ENCODE measurements at regions not wholly inside any gene's neighbourhood (a gene's known extent, or its start where the extent isn't known, plus 50 kb on each side); places are given as distances from the start of the nearest gene placed in this dataset.
A peak's percentile ranks its signal among the peaks of the same experiment; 100 is the strongest.

GRCh38 chr16:54706406-54706805 is 224.3 kb upstream of the IRX5 start:
- TF ChIP-seq, protein P1, sequence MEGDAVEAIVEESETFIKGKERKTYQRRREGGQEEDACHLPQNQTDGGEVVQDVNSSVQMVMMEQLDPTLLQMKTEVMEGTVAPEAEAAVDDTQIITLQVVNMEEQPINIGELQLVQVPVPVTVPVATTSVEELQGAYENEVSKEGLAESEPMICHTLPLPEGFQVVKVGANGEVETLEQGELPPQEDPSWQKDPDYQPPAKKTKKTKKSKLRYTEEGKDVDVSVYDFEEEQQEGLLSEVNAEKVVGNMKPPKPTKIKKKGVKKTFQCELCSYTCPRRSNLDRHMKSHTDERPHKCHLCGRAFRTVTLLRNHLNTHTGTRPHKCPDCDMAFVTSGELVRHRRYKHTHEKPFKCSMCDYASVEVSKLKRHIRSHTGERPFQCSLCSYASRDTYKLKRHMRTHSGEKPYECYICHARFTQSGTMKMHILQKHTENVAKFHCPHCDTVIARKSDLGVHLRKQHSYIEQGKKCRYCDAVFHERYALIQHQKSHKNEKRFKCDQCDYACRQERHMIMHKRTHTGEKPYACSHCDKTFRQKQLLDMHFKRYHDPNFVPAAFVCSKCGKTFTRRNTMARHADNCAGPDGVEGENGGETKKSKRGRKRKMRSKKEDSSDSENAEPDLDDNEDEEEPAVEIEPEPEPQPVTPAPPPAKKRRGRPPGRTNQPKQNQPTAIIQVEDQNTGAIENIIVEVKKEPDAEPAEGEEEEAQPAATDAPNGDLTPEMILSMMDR (IDR thresholded peaks at IDR 0.05; ENCODE audit: borderline replicate concordance, extremely low read depth, insufficient read depth): no peak
- FAIRE-seq: no peak
- H3K36me3 ChIP-seq (ENCODE audit: control insufficient read depth in 2 of 3, insufficient read depth in 3 of 3, low read length in 3 of 3): no peaks in the 10 kb centered on the region
- no peaks in the 10 kb centered on the region for H3K4me1 ChIP-seq (ENCODE audit: control insufficient read depth in 2 of 3, insufficient read depth in 2 of 3, low read depth in 1 of 3, low read length in 3 of 3)
- no peak overlapping the region for H3K4me3 ChIP-seq (ENCODE audit: low read length in 3 of 3)
- no peaks in the 10 kb centered on the region for H3K27me3 ChIP-seq (ENCODE audit: control insufficient read depth, insufficient read depth, low read length)
- H3K9ac ChIP-seq (ENCODE audit: low read length in 3 of 3): no peak overlapping the region
- DNase-seq: no peak
- no peaks in the 10 kb centered on the region for H3K9me3 ChIP-seq (ENCODE audit: control insufficient read depth in 2 of 3, insufficient read depth in 1 of 3, low read length in 3 of 3)
- no peak overlapping the region for H3K27ac ChIP-seq (ENCODE audit: low read depth in 2 of 2, low read length in 2 of 2)
- intact Hi-C loops (cut with DNase I): no loop called here

DNA sequence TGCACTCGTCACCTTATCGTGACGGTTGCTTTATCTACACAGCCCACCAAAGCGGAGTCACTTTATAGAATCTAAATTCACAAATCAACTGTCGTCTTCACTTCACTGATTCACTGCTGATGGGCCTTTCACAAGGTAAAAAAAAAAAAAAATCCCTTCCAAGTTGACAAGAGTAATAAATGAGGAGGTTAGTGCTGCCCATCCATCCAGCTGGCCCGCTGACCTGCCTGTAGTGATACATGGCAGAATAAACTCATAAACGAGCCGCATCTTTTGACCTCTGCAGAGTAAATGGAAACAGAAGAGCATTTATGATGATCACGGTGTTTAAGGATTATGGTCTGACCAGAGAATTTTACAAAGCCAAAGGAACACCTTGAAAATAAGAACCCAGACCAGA is 227.3 kb upstream of the IRX5 start:
- intact Hi-C loops (cut with DNase I): no loop called here
- no peaks in the 10 kb centered on the region for H3K36me3 ChIP-seq (ENCODE audit: control insufficient read depth in 2 of 3, insufficient read depth in 3 of 3, low read length in 3 of 3)
- FAIRE-seq (no peak), DNase-seq (peak in 3 of 5 donors; percentile 9 to 25 (median 18))
- H3K9ac ChIP-seq (ENCODE audit: low read length in 3 of 3): no peak overlapping the region
- no peak overlapping the region for H3K4me3 ChIP-seq (ENCODE audit: low read length in 3 of 3)
- TF ChIP-seq, protein P1 (IDR thresholded peaks at IDR 0.05; ENCODE audit: borderline replicate concordance, extremely low read depth, insufficient read depth): no peak
- H3K27ac ChIP-seq (ENCODE audit: low read depth in 2 of 2, low read length in 2 of 2): no peak overlapping the region
- peaks cover 0 to 2% (median 0%) of the 10 kb centered on the region in 3 donors for H3K9me3 ChIP-seq (ENCODE audit: control insufficient read depth in 2 of 3, insufficient read depth in 1 of 3, low read length in 3 of 3)
- H3K4me1 ChIP-seq (ENCODE audit: control insufficient read depth in 2 of 3, insufficient read depth in 2 of 3, low read depth in 1 of 3, low read length in 3 of 3): no peaks in the 10 kb centered on the region
- no peaks in the 10 kb centered on the region for H3K27me3 ChIP-seq (ENCODE audit: control insufficient read depth, insufficient read depth, low read length)

DNA sequence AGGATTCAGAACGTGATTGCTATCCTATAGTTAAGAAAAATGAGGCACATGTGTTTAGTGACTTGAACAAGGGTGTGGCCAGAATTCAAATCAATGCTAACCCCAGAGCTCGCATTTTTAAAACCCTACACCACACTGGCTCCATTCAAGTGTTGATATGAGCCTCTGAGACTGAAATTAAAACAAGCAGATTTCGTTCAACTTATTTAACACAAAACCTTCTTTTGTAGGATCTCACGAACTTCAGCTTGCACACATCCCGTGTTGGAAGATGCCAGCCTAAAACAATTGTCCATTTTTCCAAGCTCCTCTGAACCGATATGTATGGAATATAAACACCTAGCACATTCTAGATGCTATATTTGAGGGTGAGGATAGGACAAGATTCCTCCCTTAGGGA is 231.0 kb upstream of the IRX5 start:
- Histone ChIP-seq H3K9me3 (ENCODE audit: control insufficient read depth in 2 of 3, insufficient read depth in 1 of 3, low read length in 3 of 3) (peaks cover 0 to 2% (median 0%) of the 10 kb centered on the region in 3 donors), H3K36me3 (ENCODE audit: control insufficient read depth in 2 of 3, insufficient read depth in 3 of 3, low read length in 3 of 3) (no peaks in the 10 kb centered on the region), H3K27ac (ENCODE audit: low read depth in 2 of 2, low read length in 2 of 2) (no peak overlapping the region), H3K4me1 (ENCODE audit: control insufficient read depth in 2 of 3, insufficient read depth in 2 of 3, low read depth in 1 of 3, low read length in 3 of 3) (no peaks in the 10 kb centered on the region), H3K27me3 (ENCODE audit: control insufficient read depth, insufficient read depth, low read length) (no peaks in the 10 kb centered on the region), H3K4me3 (ENCODE audit: low read length in 3 of 3) (no peak overlapping the region), H3K9ac (ENCODE audit: low read length in 3 of 3) (no peak overlapping the region)
- FAIRE-seq (no peak), DNase-seq (no peak)
- intact Hi-C loops (cut with DNase I): no loop called here
- TF ChIP-seq, protein P1 (IDR thresholded peaks at IDR 0.05; ENCODE audit: borderline replicate concordance, extremely low read depth, insufficient read depth): no peak

DNA sequence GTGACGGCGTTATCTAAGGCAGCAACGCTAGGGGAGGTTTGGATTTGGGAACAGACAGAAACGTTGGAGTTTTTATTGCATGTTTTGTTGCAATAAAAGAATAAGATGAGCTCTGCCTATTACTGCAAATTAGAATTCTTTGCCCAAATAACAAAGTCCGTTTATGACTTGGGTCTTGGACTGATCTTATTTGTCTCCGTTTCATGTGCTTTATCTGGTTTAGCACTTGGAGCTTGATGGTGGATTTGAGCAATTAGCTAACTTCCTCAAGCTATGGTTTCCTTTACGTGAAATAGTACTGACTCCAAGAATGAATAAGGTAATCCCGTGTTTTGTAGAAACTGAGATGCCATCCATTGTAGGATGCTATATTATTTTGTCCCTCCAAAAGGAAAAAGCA is 233.0 kb upstream of the IRX5 start:
- H3K27me3 ChIP-seq (ENCODE audit: control insufficient read depth, insufficient read depth, low read length): no peaks in the 10 kb centered on the region
- FAIRE-seq (no peak), DNase-seq (no peak)
- no peak overlapping the region for H3K27ac ChIP-seq (ENCODE audit: low read depth in 2 of 2, low read length in 2 of 2)
- no peaks in the 10 kb centered on the region for H3K36me3 ChIP-seq (ENCODE audit: control insufficient read depth in 2 of 3, insufficient read depth in 3 of 3, low read length in 3 of 3)
- H3K4me3 ChIP-seq (ENCODE audit: low read length in 3 of 3): no peak overlapping the region
- H3K9ac ChIP-seq (ENCODE audit: low read length in 3 of 3): no peak overlapping the region
- intact Hi-C loops (cut with DNase I): no loop called here
- H3K4me1 ChIP-seq (ENCODE audit: control insufficient read depth in 2 of 3, insufficient read depth in 2 of 3, low read depth in 1 of 3, low read length in 3 of 3): no peaks in the 10 kb centered on the region
- TF ChIP-seq, protein P1 (IDR thresholded peaks at IDR 0.05; ENCODE audit: borderline replicate concordance, extremely low read depth, insufficient read depth): no peak
- H3K9me3 ChIP-seq (ENCODE audit: control insufficient read depth in 2 of 3, insufficient read depth in 1 of 3, low read length in 3 of 3): peaks cover 0 to 2% (median 0%) of the 10 kb centered on the region in 3 donors
